Skin epidermis (tissue), 12 donors: ENCODE measurements at regions not wholly inside any gene's neighbourhood (a gene's known extent, or its start where the extent isn't known, plus 50 kb on each side); places are given as distances from the start of the nearest gene placed in this dataset.

Experiments used
- H3K27ac ChIP-seq, 21 experiments: fragments of 200-600 bp; sonication (generic) in 11 of 21; one replicate each; pipeline ENCODE4 v1.5.0; 2020; ENCODE audit warnings: mild to moderate bottlenecking in 3 of 21, inconsistent platforms in 2 of 21, moderate library complexity in 2 of 21
- H3K4me3 ChIP-seq, 7 experiments: fragments of 200-600 bp; sonication (generic) in 2 of 7; one replicate each; pipeline ENCODE4 v1.5.0; 2020; ENCODE audit warnings: inconsistent platforms in 2 of 7, mild to moderate bottlenecking in 2 of 7, moderate library complexity in 1 of 7

DNA sequence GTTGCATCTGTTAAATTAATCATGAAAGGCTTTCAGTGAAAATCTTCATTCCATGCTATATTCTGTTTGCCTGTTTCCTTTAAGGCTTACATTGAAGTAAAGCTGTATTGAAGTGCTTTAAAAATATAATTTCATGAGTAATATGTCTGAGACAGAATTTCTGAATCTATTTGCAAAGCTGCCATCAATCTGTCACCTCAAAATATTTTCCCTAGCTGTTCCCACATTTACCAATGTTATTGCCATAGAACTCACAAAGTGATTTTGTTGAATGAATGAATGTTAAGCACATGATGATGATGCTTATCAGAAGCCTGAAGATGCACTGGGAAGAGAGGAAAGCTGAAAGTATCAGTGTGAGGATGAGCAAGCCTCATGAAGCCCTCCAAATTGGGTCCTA is 115.8 kb downstream of the NHLRC3 start:
- Histone ChIP-seq H3K27ac (no peak overlapping the region), H3K4me3 (no peak overlapping the region)

DNA sequence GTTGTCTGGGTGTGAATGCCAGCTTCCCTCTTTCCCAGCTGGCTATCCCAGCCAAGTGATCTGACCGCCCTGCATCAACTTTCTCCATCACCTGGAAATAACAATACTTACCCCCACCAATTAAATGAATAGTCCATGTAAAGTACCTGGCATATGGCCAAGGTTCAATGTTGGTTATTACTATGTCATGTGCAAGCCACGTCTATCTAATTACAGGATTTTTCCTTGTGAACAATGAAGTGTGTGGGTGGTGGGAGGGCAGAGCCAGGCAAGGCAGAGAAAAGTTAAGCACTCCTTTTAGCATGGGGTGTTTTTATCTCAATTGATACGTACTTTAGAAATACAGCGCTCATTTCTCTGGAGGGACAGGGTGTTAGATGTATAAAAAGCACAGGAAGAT is 121.1 kb downstream of the NHLRC3 start:
- Histone ChIP-seq H3K27ac (no peak overlapping the region), H3K4me3 (no peak overlapping the region)

DNA sequence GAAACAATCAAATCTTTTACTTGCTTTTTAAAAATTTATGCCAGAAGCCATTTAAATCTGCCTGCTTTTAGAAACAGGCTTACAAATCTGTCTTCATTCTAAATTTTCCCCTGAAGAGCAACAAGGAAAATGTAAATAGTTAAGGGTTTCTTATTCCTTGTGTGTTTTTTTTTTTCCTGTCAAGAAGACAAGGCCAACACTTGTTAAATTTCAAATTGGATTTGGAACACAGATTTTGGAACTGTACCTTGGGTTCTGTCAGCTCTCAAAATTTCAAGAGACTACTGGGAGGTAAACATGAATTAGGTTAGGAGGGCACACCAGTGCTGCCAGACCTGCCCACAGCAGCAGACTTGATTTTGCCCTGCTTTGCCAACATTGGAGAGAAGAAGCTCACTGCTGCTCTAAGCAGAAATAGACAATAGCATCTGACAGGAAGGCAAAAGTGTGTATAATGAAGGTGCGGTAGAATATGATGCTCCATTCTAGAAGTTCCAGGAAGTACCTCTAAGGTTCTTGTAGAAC is 121.7 kb downstream of the NHLRC3 start:
- Histone ChIP-seq H3K27ac (no peak overlapping the region), H3K4me3 (no peak overlapping the region)

DNA sequence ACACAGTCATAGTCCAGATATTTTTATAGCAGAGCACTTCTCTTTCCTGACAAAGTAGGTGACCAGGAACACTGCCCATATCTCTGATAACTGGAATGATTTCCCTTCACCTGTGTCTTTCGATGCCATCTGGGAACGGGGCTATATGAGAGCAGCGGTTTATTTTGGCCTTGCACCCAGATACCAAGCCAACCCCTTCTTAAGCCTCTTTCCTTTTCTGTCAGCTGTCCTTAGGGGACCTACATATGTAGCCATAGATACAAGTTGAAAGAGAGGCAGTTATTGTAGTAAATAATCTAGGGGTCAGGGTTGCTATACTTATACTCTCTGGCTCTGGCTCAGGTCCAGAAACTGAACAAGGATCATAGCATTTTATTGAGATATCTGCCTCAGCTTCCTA is 128.8 kb downstream of the NHLRC3 start:
- Histone ChIP-seq H3K4me3 (no peak overlapping the region), H3K27ac (no peak overlapping the region)

DNA sequence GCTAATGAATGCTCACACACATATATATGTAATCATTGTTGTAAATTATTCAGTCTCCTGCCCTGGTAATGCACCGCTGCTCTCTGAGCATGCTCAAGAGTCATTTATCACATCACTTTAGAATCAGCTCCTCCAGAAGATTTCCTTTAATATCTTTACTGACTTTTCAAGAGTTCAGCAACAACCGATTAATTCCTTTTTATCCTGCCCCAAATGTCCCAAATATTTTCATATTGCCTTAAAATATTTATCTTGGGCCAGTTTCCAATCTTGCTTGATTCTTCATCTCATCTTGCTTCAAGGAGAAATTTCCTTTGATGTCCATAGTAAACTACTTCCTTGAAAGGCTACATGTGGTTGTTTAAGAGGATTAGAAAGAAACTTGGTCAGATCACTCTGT is 132.5 kb downstream of the NHLRC3 start:
- H3K4me3 ChIP-seq = no peak overlapping the region
- H3K27ac ChIP-seq = no peak overlapping the region

DNA sequence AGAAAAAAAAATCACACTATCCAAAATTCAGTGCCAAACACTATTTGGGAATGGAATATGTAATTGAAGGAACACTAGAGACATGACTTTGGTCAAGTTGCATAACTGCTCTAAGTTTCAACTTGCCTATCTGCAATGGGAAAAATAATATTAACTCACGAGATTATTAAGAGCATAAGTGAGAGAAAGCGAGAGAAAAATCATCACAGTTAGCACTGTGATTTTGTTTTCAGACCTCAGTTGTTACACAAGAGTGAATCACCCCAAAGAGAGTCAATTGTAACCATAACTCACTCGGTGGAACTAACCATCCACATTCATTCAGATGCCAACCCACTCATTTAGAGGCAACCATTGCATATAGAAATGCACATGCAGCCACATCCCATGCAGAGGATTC is 147.1 kb downstream of the NHLRC3 start:
- H3K27ac ChIP-seq = peak overlapping the region in 5 of 21 experiments; percentile 1 to 45 (median 12)

DNA sequence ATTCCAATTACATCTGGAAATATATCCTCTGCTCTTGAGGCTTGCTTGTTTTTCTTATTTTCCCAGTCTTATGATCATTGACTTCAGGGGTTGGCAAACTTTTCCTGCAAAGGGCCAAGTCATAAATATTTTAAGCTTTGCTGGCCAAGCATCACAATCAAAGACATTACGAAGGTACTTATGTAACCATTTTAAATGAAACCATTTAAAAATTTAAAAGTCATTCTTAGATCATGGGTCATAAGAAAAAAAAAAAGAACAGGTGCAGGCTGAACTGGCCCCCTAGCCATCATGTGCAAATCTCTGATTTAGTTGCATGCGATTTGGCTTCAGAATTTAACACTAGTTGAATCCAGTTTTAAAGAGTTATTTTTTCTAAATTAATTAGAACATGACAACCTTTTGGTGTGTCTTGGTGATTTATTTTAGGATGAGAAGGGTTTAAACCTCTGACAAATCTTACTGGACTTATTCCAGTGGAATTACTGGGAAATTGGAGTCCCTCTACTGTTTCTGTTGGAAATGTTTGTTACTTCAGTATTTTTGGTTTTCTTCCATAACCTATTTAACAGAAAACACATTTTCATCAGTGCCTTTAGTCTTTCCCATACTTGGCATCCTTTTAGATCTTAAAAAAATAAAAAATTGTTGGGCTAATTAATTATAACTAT is 148.1 kb downstream of the NHLRC3 start:
- no peak overlapping the region for H3K4me3 ChIP-seq
- peak overlapping the region in 1 of 21 experiments; percentile 45 for H3K27ac ChIP-seq

More for the DNA sequence above, 147.1 kb downstream of the NHLRC3 start:
- no peak overlapping the region for H3K4me3 ChIP-seq

DNA sequence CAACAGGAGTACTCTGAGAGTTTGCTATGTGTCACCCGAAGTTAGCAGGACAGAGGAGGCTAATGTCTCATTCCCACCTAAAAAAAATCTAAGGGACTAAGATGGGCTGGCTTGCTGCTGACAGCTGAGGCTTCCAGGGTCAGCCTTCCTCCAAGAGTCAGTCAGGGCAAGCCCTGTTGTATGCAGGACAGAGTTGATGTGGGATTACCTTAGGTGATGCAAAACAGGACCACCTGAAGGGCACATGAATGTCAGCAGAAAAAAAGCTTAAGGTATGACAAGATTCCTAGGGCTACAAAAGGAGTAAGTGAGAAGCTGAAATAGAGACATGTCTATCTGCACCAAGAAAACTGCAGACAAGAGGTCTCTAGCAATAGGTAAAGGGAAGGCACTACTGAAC is 151.5 kb downstream of the NHLRC3 start:
- Histone ChIP-seq H3K4me3 (no peak overlapping the region), H3K27ac (no peak overlapping the region)

DNA sequence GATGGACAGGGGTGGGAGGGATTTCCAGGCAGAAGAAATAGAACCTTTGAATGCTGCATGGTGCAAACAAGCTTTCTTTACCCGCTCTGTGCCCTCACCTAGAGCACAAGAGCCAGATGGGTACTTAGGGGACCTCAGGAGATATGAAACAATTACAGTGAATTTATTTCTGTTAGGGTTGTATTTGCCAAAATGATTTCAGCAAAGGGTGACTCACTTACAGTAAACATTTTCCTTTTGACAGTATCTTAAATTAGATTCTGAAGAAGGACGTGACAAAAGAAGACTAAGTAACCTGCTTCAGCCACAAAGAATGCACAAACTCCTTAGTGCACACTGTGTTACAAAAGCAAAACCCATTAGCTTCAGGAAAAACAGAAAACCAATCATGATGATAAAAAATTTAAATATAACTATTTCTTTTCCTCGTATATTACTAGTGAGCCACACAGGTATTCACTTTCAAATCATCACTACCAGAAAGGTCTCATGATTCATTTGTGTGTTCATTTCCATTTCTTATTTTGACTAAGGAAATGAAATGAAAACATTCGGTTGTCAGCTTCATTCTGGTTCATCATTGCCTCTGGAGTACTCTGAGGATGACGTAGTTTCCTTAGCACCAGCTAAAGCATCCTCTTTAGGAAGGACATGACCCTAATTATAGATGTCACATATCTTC is 158.8 kb downstream of the NHLRC3 start:
- Histone ChIP-seq H3K27ac (peak overlapping the region in 1 of 21 experiments; percentile 6), H3K4me3 (no peak overlapping the region)

DNA sequence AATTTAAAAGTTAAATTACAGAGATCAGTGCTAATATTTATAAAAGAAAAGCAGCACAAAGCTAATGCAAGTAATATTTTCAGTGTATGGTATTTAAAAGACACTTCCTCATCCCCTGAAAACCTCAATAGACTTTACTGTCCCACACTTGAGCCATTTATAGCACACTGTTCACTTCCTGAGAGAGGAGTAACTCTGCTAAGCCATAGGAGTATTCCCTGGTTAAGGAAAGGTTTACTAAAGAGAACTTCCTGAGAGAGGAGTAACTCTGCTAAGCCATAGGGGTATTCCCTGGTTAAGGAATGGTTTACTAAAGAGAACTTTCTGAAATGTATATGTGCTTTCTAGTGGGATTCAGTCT is 159.4 kb downstream of the NHLRC3 start:
- Histone ChIP-seq H3K27ac (no peak overlapping the region), H3K4me3 (no peak overlapping the region)

DNA sequence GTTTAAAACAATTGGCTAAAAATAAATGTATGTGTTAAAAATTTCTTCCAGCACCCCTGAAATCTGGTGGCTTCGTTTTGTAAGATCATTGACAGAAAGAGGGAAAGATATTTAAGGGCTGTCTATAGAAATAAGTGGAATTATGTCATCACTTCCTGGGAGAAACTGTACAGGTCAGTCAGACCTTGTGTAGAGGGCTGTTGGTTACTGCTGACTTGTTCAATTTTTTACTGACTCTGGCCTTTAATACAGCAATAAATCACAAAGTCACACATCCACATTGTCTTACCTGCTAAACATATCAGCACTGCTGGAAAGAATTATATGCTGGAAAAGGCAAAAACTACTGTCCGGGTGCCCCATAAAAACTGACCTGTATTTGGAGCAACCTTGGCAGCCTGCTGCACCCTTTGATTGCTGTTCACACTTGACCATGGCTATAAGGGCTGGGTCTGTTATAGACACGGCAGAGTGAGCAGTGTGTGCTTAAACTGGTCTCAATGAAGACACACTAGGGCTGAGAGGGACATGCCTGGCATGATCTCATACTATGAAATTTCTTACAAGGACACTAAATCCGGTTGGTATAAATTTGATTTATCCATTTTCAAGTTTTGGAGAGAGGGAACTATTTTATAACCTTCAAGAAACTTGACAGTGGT is 162.1 kb downstream of the NHLRC3 start:
- no peak overlapping the region for H3K4me3 ChIP-seq
- H3K27ac ChIP-seq = no peak overlapping the region

DNA sequence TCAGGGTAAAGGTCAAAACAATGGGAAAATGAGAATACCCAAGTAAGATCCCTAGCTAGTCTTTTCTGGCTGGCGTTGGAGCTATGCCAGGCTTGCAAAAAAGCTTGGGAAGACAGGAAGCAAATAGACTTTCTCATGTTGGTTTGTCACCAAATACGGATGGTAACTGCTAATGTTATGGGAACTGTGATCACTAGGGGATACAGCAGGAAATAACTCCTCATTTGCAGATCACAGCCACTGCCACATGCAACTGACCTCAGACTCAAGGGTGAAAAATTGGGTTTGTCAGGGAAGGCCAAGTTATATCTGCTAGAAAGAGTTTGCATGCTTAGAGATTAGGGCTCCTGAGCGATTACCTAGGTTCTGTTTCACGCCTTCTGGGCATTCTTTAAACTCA is 162.9 kb downstream of the NHLRC3 start:
- H3K27ac ChIP-seq = peak overlapping the region in 1 of 21 experiments; percentile 45

DNA sequence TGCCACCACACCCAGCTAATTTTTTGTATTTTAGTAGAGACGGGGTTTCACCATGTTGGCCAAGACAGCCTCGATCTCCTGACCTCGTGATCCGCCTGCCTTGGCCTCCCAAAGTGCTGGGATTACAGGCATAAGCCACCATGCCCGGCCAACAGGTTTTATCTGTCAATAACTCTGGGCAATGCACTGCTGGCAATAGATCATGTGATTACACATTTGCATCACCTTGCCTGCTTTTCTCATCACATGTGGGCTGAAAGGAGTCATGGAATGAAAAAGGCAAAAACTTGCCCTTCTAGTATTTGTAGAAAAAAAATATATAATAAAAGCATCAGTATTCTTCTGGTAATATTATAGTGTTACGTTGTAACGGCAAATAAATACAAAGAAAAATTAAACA is 164.5 kb downstream of the NHLRC3 start:
- H3K4me3 ChIP-seq = no peak overlapping the region
- H3K27ac ChIP-seq = no peak overlapping the region

More for the DNA sequence above, 162.9 kb downstream of the NHLRC3 start:
- H3K4me3 ChIP-seq = no peak overlapping the region

DNA sequence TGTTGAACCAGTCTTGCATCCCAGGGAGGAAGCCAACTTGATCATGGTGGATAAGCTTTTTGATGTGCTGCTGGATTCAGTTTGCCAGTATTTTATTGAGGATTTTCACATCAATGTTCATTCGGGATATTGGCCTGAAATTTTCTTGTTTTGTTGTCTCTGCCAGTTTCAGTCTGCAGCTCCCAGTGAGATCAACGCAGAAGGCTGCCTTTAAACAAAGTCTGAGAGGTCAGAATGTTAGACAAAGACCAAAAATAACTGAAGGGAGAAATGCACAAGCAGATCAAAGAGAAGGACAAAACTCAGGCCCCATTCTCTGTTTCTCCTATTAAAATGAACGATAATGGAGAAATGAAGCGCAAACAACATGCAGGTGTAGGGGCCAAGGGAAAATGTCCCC is 170.4 kb downstream of the NHLRC3 start:
- H3K27ac ChIP-seq = no peak overlapping the region

DNA sequence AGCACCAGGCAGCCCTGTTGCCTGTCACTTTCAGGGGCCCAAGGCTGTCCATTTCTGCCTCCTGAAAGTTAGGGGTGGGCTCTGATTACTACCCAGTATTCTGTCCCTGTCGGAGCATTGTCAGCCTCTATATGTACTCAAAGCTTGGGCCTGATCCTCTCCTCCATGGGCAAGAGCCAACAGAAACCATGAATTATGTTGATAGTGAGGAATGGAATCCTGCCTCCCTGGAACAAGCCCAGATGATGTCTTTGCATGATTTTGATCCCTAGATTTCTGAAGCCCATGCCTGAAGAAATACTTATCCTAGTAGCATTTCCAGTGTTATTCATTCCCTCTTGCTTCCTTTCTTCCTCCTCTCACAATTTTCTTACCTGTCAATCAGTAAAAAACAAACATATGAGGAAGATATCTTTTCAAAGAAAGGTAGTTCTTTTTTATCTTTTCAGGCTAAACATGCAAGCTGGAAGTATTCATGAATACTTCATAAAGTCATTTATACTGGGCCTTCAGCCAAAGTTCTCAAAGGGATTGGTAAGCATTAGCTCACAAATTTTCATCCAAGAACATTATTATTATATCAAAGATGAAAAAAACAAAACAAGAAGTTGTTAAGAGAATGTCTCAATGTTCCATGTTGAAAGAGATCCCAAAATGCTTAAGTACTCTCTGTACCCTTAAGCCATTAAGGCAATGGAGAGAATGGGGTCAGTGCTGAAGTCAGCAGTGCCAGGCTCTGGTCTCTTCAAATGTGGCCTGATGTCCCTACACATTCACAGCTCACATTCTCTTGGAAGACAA is 171.7 kb downstream of the NHLRC3 start:
- no peak overlapping the region for H3K4me3 ChIP-seq
- no peak overlapping the region for H3K27ac ChIP-seq

More for the DNA sequence above, 170.4 kb downstream of the NHLRC3 start:
- no peak overlapping the region for H3K4me3 ChIP-seq

DNA sequence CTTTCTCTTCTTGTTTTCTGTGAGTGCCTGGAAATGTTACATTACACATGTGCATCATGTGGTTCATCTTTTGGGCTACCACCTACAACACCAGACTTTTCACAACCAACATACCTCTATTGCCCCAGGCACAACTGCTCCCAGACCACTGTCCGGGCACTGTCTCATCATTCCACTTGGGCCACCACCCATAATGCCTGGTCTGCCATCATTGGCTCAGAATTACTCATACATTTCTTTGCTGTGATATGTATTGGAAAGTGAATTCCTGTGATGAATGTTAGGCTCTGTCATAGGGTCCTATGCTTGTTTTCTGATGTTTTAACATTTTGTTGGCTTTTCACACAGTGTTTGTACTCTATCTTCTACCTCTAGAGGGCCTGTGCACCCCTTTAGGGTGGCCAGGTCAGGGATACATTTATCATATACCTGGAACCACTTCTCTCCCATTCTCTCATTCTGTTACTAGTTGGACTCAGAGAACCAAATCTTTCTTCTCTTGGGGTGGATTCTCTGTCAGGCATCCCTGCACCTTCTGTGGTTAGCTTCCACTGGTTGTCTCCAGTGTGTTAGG is 172.8 kb downstream of the NHLRC3 start:
- Histone ChIP-seq H3K4me3 (no peak overlapping the region), H3K27ac (peak overlapping the region in 2 of 21 experiments; percentile 5 to 31)

DNA sequence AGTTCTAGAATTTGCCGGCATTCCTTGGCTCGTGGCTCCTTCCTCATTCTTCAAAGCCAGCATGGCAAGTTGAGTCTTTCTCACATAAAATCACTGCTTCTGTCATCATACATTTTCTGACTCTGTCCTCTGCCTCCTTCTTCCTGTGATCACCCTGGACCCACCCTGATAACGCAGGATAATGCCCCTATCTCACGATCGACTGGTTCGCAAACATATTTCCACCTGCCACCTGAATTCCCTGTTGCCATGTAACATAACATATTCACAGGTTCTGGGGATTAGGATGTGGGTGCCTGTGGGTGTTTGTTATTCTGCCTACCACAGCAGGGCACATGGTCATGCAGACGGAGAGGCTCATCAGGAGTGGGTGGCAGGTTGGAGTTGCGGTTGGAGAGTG is 177.7 kb downstream of the NHLRC3 start:
- H3K27ac ChIP-seq = no peak overlapping the region
- H3K4me3 ChIP-seq = no peak overlapping the region

DNA sequence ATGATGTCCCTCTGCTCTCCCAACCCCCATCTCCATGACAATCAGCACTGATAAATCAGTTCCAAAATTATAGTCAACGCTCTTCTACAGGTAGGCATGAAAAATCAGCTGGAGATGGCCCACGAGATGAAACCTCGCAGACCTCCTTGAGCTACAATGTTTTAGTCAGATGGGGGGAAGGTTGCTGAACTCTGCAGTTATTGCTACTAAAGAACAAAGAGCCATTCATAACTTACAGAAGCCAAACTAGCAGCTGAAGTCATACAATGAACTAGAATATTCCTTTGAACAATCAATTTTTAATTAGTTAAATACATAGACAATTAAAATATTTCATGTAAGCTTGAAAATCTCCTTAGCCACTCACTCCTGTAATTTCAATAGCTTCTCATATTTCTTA is 179.2 kb downstream of the NHLRC3 start:
- H3K4me3 ChIP-seq = no peak overlapping the region
- H3K27ac ChIP-seq = no peak overlapping the region

DNA sequence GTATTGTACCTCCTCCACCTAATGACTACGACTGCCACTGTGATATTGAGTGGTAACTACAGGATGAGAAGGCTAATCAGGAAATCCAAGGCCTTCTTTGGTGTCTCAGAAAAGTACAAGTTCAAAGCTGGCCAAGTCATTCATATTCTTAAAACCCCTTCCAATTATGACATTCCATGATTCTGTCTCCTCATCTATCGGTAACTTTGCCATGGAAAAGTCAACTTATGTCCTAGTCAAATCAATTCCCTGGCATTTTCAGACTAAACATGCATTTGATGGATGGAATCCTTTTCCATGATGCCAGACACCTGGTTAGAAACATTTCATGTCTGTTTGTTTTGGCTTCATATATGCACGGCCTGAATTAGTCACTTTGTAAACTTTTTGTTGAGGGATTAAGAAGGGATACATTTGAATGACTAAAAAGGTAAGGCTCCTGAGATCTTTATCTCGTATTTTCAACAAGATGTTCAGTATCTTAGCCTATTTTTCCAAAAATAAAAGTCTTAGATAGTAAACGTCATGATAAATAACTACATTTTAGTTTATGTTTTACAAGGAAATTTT is 186.5 kb downstream of the NHLRC3 start:
- Histone ChIP-seq H3K27ac (no peak overlapping the region), H3K4me3 (no peak overlapping the region)
